ENCODE measurements at regions not wholly inside any gene's neighbourhood (a gene's known extent, or its start where the extent isn't known, plus 50 kb on each side); places are given as distances from the start of the nearest gene placed in this dataset.

DNA sequence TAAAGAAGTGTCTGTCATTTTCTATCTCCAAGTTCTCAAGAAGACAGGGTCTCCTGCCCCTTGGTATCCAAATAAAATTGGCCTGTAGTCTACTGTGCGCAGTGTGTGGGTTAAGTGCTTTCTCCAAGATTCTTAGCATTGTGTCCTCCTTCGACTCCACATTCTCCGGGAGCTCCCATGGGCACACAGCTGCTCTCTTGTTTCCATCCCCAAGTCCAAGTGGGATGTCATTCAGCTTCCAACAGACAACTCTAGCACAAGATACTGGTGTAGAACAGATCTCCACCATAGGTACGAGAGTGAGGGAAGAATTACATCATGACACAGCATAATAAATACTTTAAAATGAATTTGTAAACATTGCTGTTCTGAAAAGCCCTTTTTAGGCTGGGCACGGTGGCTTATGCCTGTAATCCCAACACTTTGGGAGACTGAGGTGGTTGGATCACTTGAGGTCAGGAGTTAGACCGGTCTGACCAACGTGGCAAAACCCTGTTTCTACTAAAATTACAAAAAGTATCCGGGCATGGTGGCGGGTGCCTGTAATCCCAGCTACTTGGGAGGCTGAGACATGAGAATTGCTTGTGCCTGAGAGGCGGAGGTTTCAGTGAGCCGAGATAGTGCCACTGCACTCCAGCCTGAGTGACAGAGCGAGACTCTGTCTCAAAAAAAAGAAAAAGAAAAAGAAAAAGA, 196.2 kb downstream of the C9orf152 start (continued):
- TF ChIP-seq JAZF1 (CRISPR knock-in tag; IDR thresholded peaks at IDR 0.05): no peak
- TF ChIP-seq TEAD4 (CRISPR knock-in tag; IDR thresholded peaks at IDR 0.05): no peak
- no peak for TF ChIP-seq CREM (CRISPR knock-in tag; IDR thresholded peaks at IDR 0.05)
- no peak for TF ChIP-seq EMX1 (CRISPR knock-in tag; IDR thresholded peaks at IDR 0.05)
- no peak for TF ChIP-seq PRRX2 (CRISPR knock-in tag; IDR thresholded peaks at IDR 0.05)
- TF ChIP-seq, protein P1, sequence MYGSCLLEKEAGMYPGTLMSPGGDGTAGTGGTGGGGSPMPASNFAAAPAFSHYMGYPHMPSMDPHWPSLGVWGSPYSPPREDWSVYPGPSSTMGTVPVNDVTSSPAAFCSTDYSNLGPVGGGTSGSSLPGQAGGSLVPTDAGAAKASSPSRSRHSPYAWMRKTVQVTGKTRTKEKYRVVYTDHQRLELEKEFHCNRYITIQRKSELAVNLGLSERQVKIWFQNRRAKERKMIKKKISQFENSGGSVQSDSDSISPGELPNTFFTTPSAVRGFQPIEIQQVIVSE (CRISPR knock-in tag; IDR thresholded peaks at IDR 0.05; ENCODE audit: borderline replicate concordance): no peak
- no peak for TF ChIP-seq ESRRA (CRISPR knock-in tag; IDR thresholded peaks at IDR 0.05; ENCODE audit: borderline replicate concordance)
- no peak for TF ChIP-seq ATF1 (CRISPR knock-in tag; IDR thresholded peaks at IDR 0.05)
- no peak for TF ChIP-seq ZNF671 (CRISPR knock-in tag; IDR thresholded peaks at IDR 0.05)
- no peak for TF ChIP-seq TP53 (CRISPR knock-in tag; IDR thresholded peaks at IDR 0.05)

DNA sequence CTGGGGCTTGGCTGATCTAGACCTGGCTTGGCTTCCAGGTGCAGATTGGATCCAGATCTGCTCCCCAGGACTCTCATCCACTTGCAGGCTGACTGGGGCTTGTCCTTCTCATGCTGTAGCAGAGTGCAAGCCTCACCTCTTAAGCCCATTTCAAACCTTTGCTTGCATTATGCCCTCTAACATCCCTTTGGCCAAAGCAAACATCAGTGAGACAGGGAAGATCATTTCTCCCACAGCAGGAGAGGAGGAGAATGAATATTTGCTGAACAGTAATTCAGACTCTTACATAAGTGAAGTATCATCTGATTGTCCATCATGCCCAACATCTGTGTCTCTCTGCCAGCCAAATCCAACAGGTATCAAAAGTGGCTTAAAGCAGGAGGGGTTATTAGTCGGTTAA, 194.9 kb downstream of the C9orf152 start:
- peaks cover 5% of the 10 kb centered on the region; the same call in 1 of the 2 replicates for H3K4me1 Mint-ChIP-seq
- ATAC-seq: no peak
- no peaks in the 10 kb centered on the region; the same call in 1 of the 2 replicates for H3K9me3 Mint-ChIP-seq
- H3K36me3 Mint-ChIP-seq: no peaks in the 10 kb centered on the region
- no peak for TF ChIP-seq MXD4 (CRISPR knock-in tag; IDR thresholded peaks at IDR 0.05; ENCODE audit: borderline replicate concordance)
- no peak for TF ChIP-seq OVOL2 (CRISPR knock-in tag; IDR thresholded peaks at IDR 0.05; ENCODE audit: borderline replicate concordance)
- TF ChIP-seq IRF2 (CRISPR knock-in tag; IDR thresholded peaks at IDR 0.05; ENCODE audit: borderline replicate concordance, low read depth): no peak
- TF ChIP-seq, protein P2, sequence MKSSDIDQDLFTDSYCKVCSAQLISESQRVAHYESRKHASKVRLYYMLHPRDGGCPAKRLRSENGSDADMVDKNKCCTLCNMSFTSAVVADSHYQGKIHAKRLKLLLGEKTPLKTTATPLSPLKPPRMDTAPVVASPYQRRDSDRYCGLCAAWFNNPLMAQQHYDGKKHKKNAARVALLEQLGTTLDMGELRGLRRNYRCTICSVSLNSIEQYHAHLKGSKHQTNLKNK (CRISPR knock-in tag; IDR thresholded peaks at IDR 0.05): no peak
- no peak for TF ChIP-seq EMX1 (CRISPR knock-in tag; IDR thresholded peaks at IDR 0.05)
- TF ChIP-seq, protein P3, sequence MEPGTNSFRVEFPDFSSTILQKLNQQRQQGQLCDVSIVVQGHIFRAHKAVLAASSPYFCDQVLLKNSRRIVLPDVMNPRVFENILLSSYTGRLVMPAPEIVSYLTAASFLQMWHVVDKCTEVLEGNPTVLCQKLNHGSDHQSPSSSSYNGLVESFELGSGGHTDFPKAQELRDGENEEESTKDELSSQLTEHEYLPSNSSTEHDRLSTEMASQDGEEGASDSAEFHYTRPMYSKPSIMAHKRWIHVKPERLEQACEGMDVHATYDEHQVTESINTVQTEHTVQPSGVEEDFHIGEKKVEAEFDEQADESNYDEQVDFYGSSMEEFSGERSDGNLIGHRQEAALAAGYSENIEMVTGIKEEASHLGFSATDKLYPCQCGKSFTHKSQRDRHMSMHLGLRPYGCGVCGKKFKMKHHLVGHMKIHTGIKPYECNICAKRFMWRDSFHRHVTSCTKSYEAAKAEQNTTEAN (CRISPR knock-in tag; IDR thresholded peaks at IDR 0.05): no peak
- TF ChIP-seq, protein P4, sequence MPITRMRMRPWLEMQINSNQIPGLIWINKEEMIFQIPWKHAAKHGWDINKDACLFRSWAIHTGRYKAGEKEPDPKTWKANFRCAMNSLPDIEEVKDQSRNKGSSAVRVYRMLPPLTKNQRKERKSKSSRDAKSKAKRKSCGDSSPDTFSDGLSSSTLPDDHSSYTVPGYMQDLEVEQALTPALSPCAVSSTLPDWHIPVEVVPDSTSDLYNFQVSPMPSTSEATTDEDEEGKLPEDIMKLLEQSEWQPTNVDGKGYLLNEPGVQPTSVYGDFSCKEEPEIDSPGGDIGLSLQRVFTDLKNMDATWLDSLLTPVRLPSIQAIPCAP (CRISPR knock-in tag; IDR thresholded peaks at IDR 0.05): no peak
- TF ChIP-seq, protein P5, sequence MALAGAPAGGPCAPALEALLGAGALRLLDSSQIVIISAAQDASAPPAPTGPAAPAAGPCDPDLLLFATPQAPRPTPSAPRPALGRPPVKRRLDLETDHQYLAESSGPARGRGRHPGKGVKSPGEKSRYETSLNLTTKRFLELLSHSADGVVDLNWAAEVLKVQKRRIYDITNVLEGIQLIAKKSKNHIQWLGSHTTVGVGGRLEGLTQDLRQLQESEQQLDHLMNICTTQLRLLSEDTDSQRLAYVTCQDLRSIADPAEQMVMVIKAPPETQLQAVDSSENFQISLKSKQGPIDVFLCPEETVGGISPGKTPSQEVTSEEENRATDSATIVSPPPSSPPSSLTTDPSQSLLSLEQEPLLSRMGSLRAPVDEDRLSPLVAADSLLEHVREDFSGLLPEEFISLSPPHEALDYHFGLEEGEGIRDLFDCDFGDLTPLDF (CRISPR knock-in tag; IDR thresholded peaks at IDR 0.05): no peak
- TF ChIP-seq GRHL2 (CRISPR knock-in tag; IDR thresholded peaks at IDR 0.05; ENCODE audit: insufficient replicate concordance, severe bottlenecking): no peak
- no peak for TF ChIP-seq ZNF121 (CRISPR knock-in tag; IDR thresholded peaks at IDR 0.05)
- TF ChIP-seq RORB (CRISPR knock-in tag; IDR thresholded peaks at IDR 0.05): no peak
- TF ChIP-seq, protein P6, sequence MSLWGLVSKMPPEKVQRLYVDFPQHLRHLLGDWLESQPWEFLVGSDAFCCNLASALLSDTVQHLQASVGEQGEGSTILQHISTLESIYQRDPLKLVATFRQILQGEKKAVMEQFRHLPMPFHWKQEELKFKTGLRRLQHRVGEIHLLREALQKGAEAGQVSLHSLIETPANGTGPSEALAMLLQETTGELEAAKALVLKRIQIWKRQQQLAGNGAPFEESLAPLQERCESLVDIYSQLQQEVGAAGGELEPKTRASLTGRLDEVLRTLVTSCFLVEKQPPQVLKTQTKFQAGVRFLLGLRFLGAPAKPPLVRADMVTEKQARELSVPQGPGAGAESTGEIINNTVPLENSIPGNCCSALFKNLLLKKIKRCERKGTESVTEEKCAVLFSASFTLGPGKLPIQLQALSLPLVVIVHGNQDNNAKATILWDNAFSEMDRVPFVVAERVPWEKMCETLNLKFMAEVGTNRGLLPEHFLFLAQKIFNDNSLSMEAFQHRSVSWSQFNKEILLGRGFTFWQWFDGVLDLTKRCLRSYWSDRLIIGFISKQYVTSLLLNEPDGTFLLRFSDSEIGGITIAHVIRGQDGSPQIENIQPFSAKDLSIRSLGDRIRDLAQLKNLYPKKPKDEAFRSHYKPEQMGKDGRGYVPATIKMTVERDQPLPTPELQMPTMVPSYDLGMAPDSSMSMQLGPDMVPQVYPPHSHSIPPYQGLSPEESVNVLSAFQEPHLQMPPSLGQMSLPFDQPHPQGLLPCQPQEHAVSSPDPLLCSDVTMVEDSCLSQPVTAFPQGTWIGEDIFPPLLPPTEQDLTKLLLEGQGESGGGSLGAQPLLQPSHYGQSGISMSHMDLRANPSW (CRISPR knock-in tag; conservative IDR thresholded peaks at IDR 0.05; ENCODE audit: low read depth): no peak
- ChIA-PET CTCF (no interaction called here), POLR2A (no interaction called here)
- no peak for DNase-seq (ENCODE audit: low spot score)
- no peak overlapping the region for H3K4me3 Mint-ChIP-seq
- H3K27me3 Mint-ChIP-seq (ENCODE audit: low read depth): no peaks in the 10 kb centered on the region
- no peak overlapping the region for H3K27ac Mint-ChIP-seq

Measured in WTC11 (cell line).